Panc1 (cell line): ENCODE measurements at regions not wholly inside any gene's neighbourhood (a gene's known extent, or its start where the extent isn't known, plus 50 kb on each side); places are given as distances from the start of the nearest gene placed in this dataset.

Experiments
- ATAC-seq: fragments of 200-7000 bp; cut with Tn5 transposase; 2 replicates; pipeline ENCODE4 v1.9.1; 2020; ENCODE audit warnings: mild to moderate bottlenecking, moderate library complexity
- BruUV-seq: library from RNA; stranded (reverse); fragments of 400-500 nt; replicated peaks from 2 replicates; lab custom pipeline; 2021; lab: Mats Ljungman, UMichigan
- CTCF ChIA-PET: fragments of 300-600 bp; sonication (Branson Sonifier 250); formaldehyde crosslinking; loops from one replicate; lab custom pipeline; 2022; ENCODE audit warnings: antibody characterized with exemption; lab: Charles Lee
- POLR2A ChIA-PET: fragments of 300-600 bp; sonication (Branson Sonifier 250); formaldehyde crosslinking; loops from one replicate; lab custom pipeline; 2022; ENCODE audit warnings: antibody characterized with exemption; lab: Charles Lee
- DNase-seq: peaks from one replicate; pipeline ENCODE4 v3.0.0-alpha.2; 2010; ENCODE audit warnings: low read depth, low spot score
- H3K27ac ChIP-seq: 2 replicates; pipeline ENCODE4 v1.5.1; 2011; ENCODE audit warnings: mild to moderate bottlenecking, low read length, inconsistent platforms
- H3K27me3 ChIP-seq: fragments of 200-500 bp; sonication (Bioruptor generic); 2 replicates; pipeline ENCODE4 v1.6.0; 2014; ENCODE audit warnings: low read length, inconsistent platforms; ENCODE audit not compliant: control insufficient read depth, insufficient read depth
- H3K36me3 ChIP-seq: fragments of 200-500 bp; sonication (Bioruptor generic); 2 replicates; pipeline ENCODE4 v1.5.1; 2014; ENCODE audit warnings: inconsistent platforms, mild to moderate bottlenecking, low read length, moderate library complexity; ENCODE audit not compliant: control insufficient read depth, insufficient read depth
- H3K4me1 ChIP-seq: 2 replicates; pipeline ENCODE4 v1.5.1; 2011; ENCODE audit warnings: inconsistent platforms, mild to moderate bottlenecking, low read length, moderate library complexity; ENCODE audit not compliant: control insufficient read depth, insufficient read depth
- H3K4me3 ChIP-seq, 2 experiments: 2 replicates each; pipeline ENCODE4 v1.5.1; 2011 to 2012; ENCODE audit warnings: low read depth in 2 of 2, low read length in 2 of 2, mild to moderate bottlenecking in 2 of 2, inconsistent platforms in 1 of 2, moderate library complexity in 1 of 2
- H3K9me3 ChIP-seq: fragments of 200-500 bp; sonication (Bioruptor generic); 2 replicates; pipeline ENCODE4 v1.5.1; 2014; ENCODE audit warnings: low read depth, mild to moderate bottlenecking, inconsistent platforms, low read length, moderate library complexity; ENCODE audit not compliant: control insufficient read depth, insufficient read depth
- CTCF ChIP-seq: fragments of 450-650 bp; IDR thresholded peaks from 2 replicates; pipeline ENCODE4 v1.5.1; 2017; ENCODE audit warnings: mild to moderate bottlenecking
- POLR2AphosphoS5 ChIP-seq: IDR thresholded peaks from 2 replicates; pipeline ENCODE4 v1.6.1; 2012; ENCODE audit warnings: mild to moderate bottlenecking, low read depth, low read length, moderate library complexity
- REST ChIP-seq, 2 experiments: IDR thresholded peaks; 2 replicates each; pipeline ENCODE4 v1.6.1; 2011 to 2012; ENCODE audit warnings: low read depth in 2 of 2, control low read depth in 1 of 2, low read length in 1 of 2, mild to moderate bottlenecking in 1 of 2, moderate library complexity in 1 of 2; ENCODE audit not compliant: insufficient read depth in 1 of 2
- SIN3A ChIP-seq: IDR thresholded peaks from 2 replicates; pipeline ENCODE4 v1.6.1; 2012; ENCODE audit warnings: low read depth, mild to moderate bottlenecking, low read length, moderate library complexity, borderline replicate concordance; ENCODE audit not compliant: insufficient read depth
- TCF7L2 ChIP-seq: IDR thresholded peaks from 2 replicates; pipeline ENCODE4 v1.6.1; 2011; ENCODE audit warnings: mild to moderate bottlenecking, low read depth, low read length, inconsistent platforms
- in situ Hi-C: cut with HindIII; loops from 2 replicates; pipeline ENCODE4 v1.10.0; 2016; ENCODE audit warnings: low sequenced_read_pairs, low pct_unique_long_range_greater_than_20kb
- intact Hi-C: fragments of 100-400 bp; cut with micrococcal nuclease; formaldehyde crosslinking; loops from one replicate; pipeline ENCODE4 v1.10.0; 2022; ENCODE audit not compliant: unreplicated experiment

GRCh38 chr11:96620464-96621044 lies 230.7 kb downstream of the JRKL start:
- no peaks in the 10 kb centered on the region for H3K36me3 ChIP-seq
- H3K27me3 ChIP-seq: no peaks in the 10 kb centered on the region
- H3K27ac ChIP-seq: no peak overlapping the region
- in situ Hi-C loops (no loop called here), intact Hi-C loops (no loop called here)
- no peak for ATAC-seq
- CTCF ChIA-PET: no interaction called here
- no peak for TF ChIP-seq TCF7L2
- TF ChIP-seq SIN3A: no peak
- TF ChIP-seq CTCF: no peak
- no peak for TF ChIP-seq POLR2AphosphoS5
- no peak for TF ChIP-seq REST (IDR thresholded peaks at IDR 0.05; ENCODE audit: insufficient read depth in 1 of 2, low read depth in 2 of 2, low read length in 1 of 2)
- DNase-seq: no peak
- no peaks in the 10 kb centered on the region for H3K4me1 ChIP-seq
- POLR2A ChIA-PET: no interaction called here
- no peak overlapping the region for H3K4me3 ChIP-seq
- H3K9me3 ChIP-seq: no peaks in the 10 kb centered on the region
- no TSS peak for BruUV-seq

- Histone ChIP-seq H3K9me3 (no peaks in the 10 kb centered on the region), H3K36me3 (no peaks in the 10 kb centered on the region), H3K4me3 (no peak overlapping the region), H3K27me3 (no peaks in the 10 kb centered on the region), H3K4me1 (no peaks in the 10 kb centered on the region), H3K27ac (no peak overlapping the region)
- ChIA-PET POLR2A (no interaction called here), CTCF (no interaction called here)
- intact Hi-C loops (no loop called here), in situ Hi-C loops (no loop called here)
- TF ChIP-seq CTCF: no peak
- TF ChIP-seq POLR2AphosphoS5: no peak
- TF ChIP-seq TCF7L2: no peak
- TF ChIP-seq SIN3A: no peak
- no peak for TF ChIP-seq REST (IDR thresholded peaks at IDR 0.05; ENCODE audit: insufficient read depth in 1 of 2, low read depth in 2 of 2, low read length in 1 of 2)
- no peak for DNase-seq
- BruUV-seq: no TSS peak
- no peak for ATAC-seq
Measured at GRCh38 chr11:96621161-96621560, 231.3 kb downstream of the JRKL start.
